ENCODE measurements at regions not wholly inside any gene's neighbourhood (a gene's known extent, or its start where the extent isn't known, plus 50 kb on each side); places are given as distances from the start of the nearest gene placed in this dataset.

DNA sequence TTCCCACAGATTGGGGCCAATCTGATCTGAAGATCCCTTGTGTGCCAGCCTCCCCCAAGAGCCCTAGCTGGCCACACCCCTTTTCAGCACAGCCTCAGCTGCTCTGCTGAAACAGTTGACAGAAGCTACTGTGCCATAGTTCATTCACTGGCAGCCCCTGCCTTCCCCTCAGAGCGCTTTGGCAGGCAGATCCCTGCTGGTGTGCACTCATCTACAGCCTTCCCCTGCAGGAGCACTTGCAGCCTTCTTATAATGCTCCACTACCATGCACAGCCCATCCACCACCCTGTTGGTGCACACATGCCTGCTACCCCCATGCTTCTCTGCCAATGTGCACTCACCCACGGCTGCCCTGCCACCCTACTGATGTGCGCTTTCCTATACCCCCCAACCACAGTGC, 471.3 kb downstream of the MTRR start:
- no peaks in the 10 kb centered on the region for H3K4me1 Mint-ChIP-seq
- ATAC-seq (no peak), DNase-seq (no peak)
- no peak overlapping the region for H3K27ac Mint-ChIP-seq
- H3K9me3 Mint-ChIP-seq, result peaks cover 7 to 10% of the 10 kb centered on the region in 2 donors
- no peaks in the 10 kb centered on the region for H3K27me3 Mint-ChIP-seq
- no peak overlapping the region for H3K4me3 Mint-ChIP-seq

- Mint-ChIP-seq H3K27ac (no peak overlapping the region), H3K4me3 (no peak overlapping the region), H3K27me3 (no peaks in the 10 kb centered on the region), H3K4me1 (no peaks in the 10 kb centered on the region), H3K9me3 (peaks cover 12 to 14% of the 10 kb centered on the region in 2 donors)
- no peak for ATAC-seq
- DNase-seq, result no peak
Observed at GRCh38 chr5:8340739-8341344, 471.9 kb downstream of the MTRR start.

DNA sequence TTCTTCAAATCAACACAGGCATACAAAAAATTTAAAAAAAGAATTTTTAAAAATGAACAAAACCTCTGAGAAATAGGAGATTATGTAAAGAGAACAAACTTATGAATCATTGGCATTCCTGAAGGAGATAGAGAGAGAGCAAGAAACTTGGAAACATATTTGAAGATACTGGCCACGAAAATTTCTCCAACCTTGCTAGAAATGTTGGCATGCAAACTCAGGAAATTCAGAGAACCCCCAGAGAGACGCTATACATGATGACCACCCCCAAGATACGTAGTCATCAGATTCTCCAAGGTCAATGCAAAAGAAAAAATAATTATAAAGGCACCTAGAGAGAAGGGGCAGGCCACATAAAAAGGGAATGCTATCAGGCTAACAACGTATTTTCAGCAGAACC, 472.5 kb downstream of the MTRR start:
- DNase-seq, result no peak
- Mint-ChIP-seq H3K9me3 (peaks cover 14% of the 10 kb centered on the region in 2 donors), H3K4me3 (no peak overlapping the region), H3K27me3 (no peaks in the 10 kb centered on the region), H3K4me1 (no peaks in the 10 kb centered on the region), H3K27ac (no peak overlapping the region)
- no peak for ATAC-seq

DNA sequence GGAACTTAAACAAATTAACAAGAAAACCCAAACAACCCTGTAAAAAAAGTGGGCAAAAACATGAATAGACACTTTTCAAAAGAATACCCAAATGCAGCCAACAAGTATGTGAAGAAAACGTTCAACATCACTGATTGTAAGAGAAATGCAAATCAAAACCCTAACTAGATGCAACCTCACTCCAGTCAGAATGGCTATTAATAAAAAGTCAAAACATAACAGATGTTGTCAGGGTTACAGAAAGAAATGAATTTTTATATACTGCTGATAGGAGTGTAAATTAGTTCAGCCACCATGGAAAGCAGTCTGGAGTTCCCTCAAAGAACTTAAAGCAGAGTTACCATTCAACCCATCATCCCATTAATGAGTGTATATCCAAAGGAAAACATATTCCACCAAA, 479.0 kb downstream of the MTRR start:
- no peak for ATAC-seq
- no peak overlapping the region for H3K27ac Mint-ChIP-seq

DNA sequence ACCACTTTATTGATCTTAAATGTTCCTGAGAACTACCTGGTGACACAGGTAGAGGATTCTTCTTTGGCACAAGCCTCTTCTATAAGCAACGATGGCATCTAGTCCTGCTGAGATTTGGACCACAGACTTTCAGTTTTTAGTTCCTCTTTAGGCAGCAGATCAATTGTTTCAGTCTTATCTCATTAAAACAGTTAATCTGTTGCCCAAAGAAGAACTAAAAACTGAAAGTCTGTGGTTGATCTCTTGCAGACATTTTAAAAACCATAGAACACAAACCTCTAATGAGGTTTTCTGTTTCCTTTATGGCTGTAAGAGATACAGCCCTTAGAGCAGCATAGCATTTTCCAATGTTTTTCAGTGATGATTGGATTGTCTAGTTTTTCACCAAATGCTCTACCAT, 480.9 kb downstream of the MTRR start:
- Mint-ChIP-seq H3K9me3 (peaks cover 19 to 31% of the 10 kb centered on the region in 2 donors), H3K27ac (no peak overlapping the region), H3K4me3 (no peak overlapping the region), H3K27me3 (no peaks in the 10 kb centered on the region), H3K4me1 (no peaks in the 10 kb centered on the region)
- ATAC-seq (no peak), DNase-seq (no peak)

More for the DNA sequence above, 479.0 kb downstream of the MTRR start:
- H3K9me3 Mint-ChIP-seq, result peaks cover 25 to 35% of the 10 kb centered on the region in 2 donors
- H3K4me1 Mint-ChIP-seq, result no peaks in the 10 kb centered on the region
- no peak overlapping the region for H3K4me3 Mint-ChIP-seq
- no peak for DNase-seq
- H3K27me3 Mint-ChIP-seq, result no peaks in the 10 kb centered on the region

DNA sequence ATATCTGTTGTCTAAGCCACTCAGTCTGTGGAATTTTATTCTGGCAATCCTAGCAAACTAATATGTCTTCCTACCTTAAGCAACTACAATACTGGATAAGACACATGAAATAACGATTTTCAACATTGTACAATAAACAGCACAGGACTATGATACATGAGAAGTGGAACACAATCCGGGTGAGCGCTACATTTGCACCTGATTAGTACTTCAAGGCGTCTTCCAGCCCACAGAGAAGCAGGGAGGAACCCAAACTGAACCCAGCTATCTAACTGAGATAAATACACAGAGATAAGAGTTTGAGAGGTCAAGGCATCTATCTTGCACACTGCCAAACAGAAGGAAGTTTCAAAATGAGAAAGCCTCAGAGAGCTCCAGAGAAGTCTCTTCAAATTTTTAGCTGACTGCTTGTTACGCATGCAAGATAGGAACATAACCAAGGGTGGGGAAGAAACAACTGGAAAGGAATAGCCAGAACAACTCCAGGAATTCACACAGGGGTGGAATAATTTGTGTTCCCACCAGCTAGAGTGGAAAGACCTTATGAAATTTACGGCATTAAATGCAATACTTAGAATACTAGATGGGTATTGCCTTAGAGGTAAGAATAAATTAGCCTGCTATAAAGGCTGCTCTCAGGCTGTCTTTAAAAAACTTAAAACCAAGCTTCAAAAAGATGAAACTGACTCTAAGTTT, 481.8 kb downstream of the MTRR start:
- DNase-seq (no peak), ATAC-seq (no peak)
- Mint-ChIP-seq H3K27ac (no peak overlapping the region), H3K27me3 (no peaks in the 10 kb centered on the region), H3K9me3 (peaks cover 11 to 23% of the 10 kb centered on the region in 2 donors), H3K4me3 (no peak overlapping the region), H3K4me1 (no peaks in the 10 kb centered on the region)

GRCh38 chr5:8355981-8356380, 487.0 kb downstream of the MTRR start:
- no peak overlapping the region for H3K27ac Mint-ChIP-seq
- no peak overlapping the region for H3K4me3 Mint-ChIP-seq
- H3K9me3 Mint-ChIP-seq, result peaks cover under 1 to 5% of the 10 kb centered on the region in 2 donors
- ATAC-seq (no peak), DNase-seq (no peak)
- H3K27me3 Mint-ChIP-seq, result no peaks in the 10 kb centered on the region
- H3K4me1 Mint-ChIP-seq, result no peaks in the 10 kb centered on the region

- ATAC-seq (no peak), DNase-seq (no peak)
- Mint-ChIP-seq H3K9me3 (no peaks in the 10 kb centered on the region), H3K27me3 (no peaks in the 10 kb centered on the region), H3K4me3 (no peak overlapping the region), H3K4me1 (no peaks in the 10 kb centered on the region), H3K27ac (no peak overlapping the region)
Observed at GRCh38 chr5:8360012-8360411, 491.1 kb downstream of the MTRR start.

DNA sequence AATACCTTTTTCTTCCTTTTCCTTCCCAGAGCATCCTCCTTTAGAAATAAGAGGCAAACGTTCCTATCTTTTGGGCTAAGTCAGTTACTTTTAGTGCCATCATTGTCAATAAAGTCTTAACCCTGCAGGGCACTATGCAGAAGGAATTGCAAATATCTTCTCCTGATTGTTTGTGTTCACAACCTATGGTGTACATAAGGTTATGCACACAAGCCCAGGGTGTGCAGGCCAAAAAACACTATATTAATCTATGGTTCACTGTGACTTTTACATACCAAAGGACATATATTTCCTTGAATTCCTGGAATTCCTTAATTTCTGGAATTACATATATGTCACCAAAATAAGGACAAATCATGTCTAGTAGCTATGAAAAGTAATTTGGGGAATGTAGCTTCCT, 493.5 kb downstream of the MTRR start:
- H3K4me3 Mint-ChIP-seq, result no peak overlapping the region
- no peak overlapping the region for H3K27ac Mint-ChIP-seq
- H3K27me3 Mint-ChIP-seq, result no peaks in the 10 kb centered on the region
- no peaks in the 10 kb centered on the region for H3K9me3 Mint-ChIP-seq
- no peaks in the 10 kb centered on the region for H3K4me1 Mint-ChIP-seq
- ATAC-seq, result no peak
- DNase-seq, result no peak

- Mint-ChIP-seq H3K9me3 (no peaks in the 10 kb centered on the region), H3K4me1 (no peaks in the 10 kb centered on the region), H3K4me3 (no peak overlapping the region), H3K27ac (no peak overlapping the region), H3K27me3 (peaks cover 3% of the 10 kb centered on the region)
- no peak for DNase-seq
- ATAC-seq, result no peak
Observed at GRCh38 chr5:8363138-8363537, 494.2 kb downstream of the MTRR start.

DNA sequence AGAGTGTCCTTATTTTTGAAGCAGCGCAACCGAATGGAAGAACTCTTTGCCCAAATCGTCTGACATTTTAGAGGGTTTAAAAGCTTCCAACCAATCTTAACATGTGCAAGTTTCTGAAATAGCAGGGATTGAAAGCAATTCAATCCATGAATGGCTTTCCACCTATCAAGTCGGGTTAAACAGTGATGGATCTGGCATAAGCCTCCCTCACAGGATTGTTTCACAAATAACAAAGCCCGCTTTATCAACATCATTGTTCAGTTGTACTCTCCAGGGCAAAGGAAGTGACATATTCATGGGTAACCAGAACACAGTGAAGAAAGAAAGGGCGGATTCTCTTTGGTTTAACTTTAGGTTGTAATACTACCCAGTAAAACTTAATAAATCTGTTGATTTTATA, 497.3 kb downstream of the MTRR start:
- Mint-ChIP-seq H3K4me1 (no peaks in the 10 kb centered on the region), H3K27me3 (peaks cover 7% of the 10 kb centered on the region)

GRCh38 chr5:8376478-8376877, 507.5 kb downstream of the MTRR start:
- H3K27me3 Mint-ChIP-seq, result peaks cover 9% of the 10 kb centered on the region
- peaks cover 9% of the 10 kb centered on the region for H3K4me1 Mint-ChIP-seq
- DNase-seq (peak; percentile 9 to 49), ATAC-seq (peak; percentile 93)
- H3K4me3 Mint-ChIP-seq, result no peak overlapping the region
- H3K27ac Mint-ChIP-seq, result no peak overlapping the region
- peaks cover 0 to 15% of the 10 kb centered on the region in 2 donors for H3K9me3 Mint-ChIP-seq

More for the DNA sequence above, 497.3 kb downstream of the MTRR start:
- ATAC-seq (no peak), DNase-seq (no peak)
- Mint-ChIP-seq H3K4me3 (no peak overlapping the region), H3K9me3 (no peaks in the 10 kb centered on the region), H3K27ac (no peak overlapping the region)

- no peaks in the 10 kb centered on the region for H3K9me3 Mint-ChIP-seq
- ATAC-seq (no peak), DNase-seq (no peak)
- no peak overlapping the region for H3K27ac Mint-ChIP-seq
- H3K4me1 Mint-ChIP-seq, result no peaks in the 10 kb centered on the region
- peaks cover 11% of the 10 kb centered on the region for H3K27me3 Mint-ChIP-seq
- H3K4me3 Mint-ChIP-seq, result no peak overlapping the region
Observed at GRCh38 chr5:8381972-8382371, 513.0 kb downstream of the MTRR start.

DNA sequence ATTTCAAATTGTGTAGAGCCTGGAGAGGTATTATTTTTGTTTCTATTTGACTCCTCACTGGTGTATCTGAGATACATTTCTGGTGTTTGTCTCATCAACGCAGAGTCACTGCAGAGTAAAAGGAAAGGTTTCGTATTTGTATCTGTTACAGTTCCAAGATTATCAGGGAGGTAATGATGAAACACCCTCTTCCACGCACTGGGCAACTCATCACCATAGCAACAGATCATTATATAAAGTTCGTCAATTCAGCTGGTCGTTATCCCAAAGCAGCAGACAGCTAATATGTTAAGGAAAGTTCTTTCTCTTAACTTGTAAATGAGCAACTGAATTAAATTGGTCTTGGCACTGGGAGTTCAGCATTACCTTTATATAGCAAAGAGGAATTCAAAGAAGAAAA, 513.5 kb downstream of the MTRR start:
- no peak for ATAC-seq
- Mint-ChIP-seq H3K4me3 (no peak overlapping the region), H3K9me3 (no peaks in the 10 kb centered on the region), H3K4me1 (no peaks in the 10 kb centered on the region), H3K27ac (no peak overlapping the region), H3K27me3 (peaks cover 16% of the 10 kb centered on the region)
- no peak for DNase-seq

DNA sequence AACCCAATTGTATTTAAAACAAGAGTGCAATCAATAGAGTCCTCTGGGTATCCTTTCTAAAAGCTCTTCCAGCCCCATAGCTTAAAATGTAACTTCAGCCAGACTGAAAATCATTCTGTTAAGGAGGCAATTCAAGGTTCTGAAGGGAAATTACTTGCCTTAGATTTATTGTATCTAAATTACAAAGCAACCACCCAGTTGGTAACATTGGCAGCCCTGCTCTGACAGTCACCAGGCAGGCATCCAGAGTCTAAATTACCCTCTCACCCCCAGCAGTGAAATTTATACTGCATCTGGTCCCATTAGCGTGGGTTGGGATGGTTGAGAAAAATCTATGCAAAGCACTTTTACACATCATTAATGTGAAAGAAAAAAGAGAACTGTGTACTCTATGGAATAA, 514.7 kb downstream of the MTRR start:
- H3K9me3 Mint-ChIP-seq, result no peaks in the 10 kb centered on the region
- no peaks in the 10 kb centered on the region for H3K4me1 Mint-ChIP-seq
- H3K27me3 Mint-ChIP-seq, result peaks cover 18% of the 10 kb centered on the region
- no peak overlapping the region for H3K4me3 Mint-ChIP-seq
- ATAC-seq, result no peak
- DNase-seq, result no peak
- H3K27ac Mint-ChIP-seq, result no peak overlapping the region

- ATAC-seq, result no peak
- no peak overlapping the region for H3K4me3 Mint-ChIP-seq
- no peaks in the 10 kb centered on the region for H3K4me1 Mint-ChIP-seq
- peaks cover 39% of the 10 kb centered on the region for H3K27me3 Mint-ChIP-seq
- peaks cover 0 to 5% of the 10 kb centered on the region in 2 donors for H3K9me3 Mint-ChIP-seq
- no peak for DNase-seq
- H3K27ac Mint-ChIP-seq, result no peak overlapping the region
Observed at GRCh38 chr5:8386719-8387288, 517.9 kb downstream of the MTRR start.

Data from stimulated activated naive CD8-positive, alpha-beta T cell treated with anti-CD3 and anti-CD28 coated beads, Interleukin-15, amount 100 ng/mL, for 72 hours (primary cell).